Astrocyte (in vitro differentiated cells and primary cell): ENCODE measurements at regions not wholly inside any gene's neighbourhood (a gene's known extent, or its start where the extent isn't known, plus 50 kb on each side); places are given as distances from the start of the nearest gene placed in this dataset.

Experiments
- CTCF ChIP-seq: IDR thresholded peaks from 2 replicates; pipeline ENCODE4 v1.5.1; 2011; ENCODE audit warnings: low read depth, mild to moderate bottlenecking, inconsistent platforms, low read length, moderate library complexity; ENCODE audit not compliant: insufficient read depth
- EZH2 ChIP-seq: IDR thresholded peaks from 2 replicates; pipeline ENCODE4 v1.6.1; 2012; ENCODE audit warnings: mild to moderate bottlenecking, low read length, inconsistent platforms; ENCODE audit not compliant: insufficient read depth

- TF ChIP-seq CTCF (no peak), EZH2 (no peak)
Measured at GRCh38 chr5:126081209-126081608, 342.0 kb upstream of the GRAMD2B start.
